IMR-90 (cell line): ENCODE measurements at regions not wholly inside any gene's neighbourhood (a gene's known extent, or its start where the extent isn't known, plus 50 kb on each side); places are given as distances from the start of the nearest gene placed in this dataset.
"Not testable (repeated sequence)": the region's sequence is repeated elsewhere in the genome, so short reads cannot be mapped to it uniquely, and the experiment has no call there.

Experiments used
- ATAC-seq: fragments of 200-7000 bp; cut with Tn5 transposase; 2 replicates; pipeline ENCODE4 v1.9.1; 2020; ENCODE audit warnings: low read depth, mild to moderate bottlenecking, moderate library complexity
- BruUV-seq: library from RNA; stranded (reverse); fragments of 400-500 nt; replicated peaks from 2 replicates; lab custom pipeline; 2021; lab: Mats Ljungman, UMichigan
- CTCF ChIA-PET: fragments of 300-600 bp; formaldehyde crosslinking; extraction: SDS; loops from one replicate; lab custom pipeline; 2021; ENCODE audit warnings: antibody characterized with exemption; lab: Yijun Ruan, JAX
- POLR2A ChIA-PET: fragments of 300-600 bp; sonication (Branson Sonifier 250); formaldehyde crosslinking; loops from one replicate; lab custom pipeline; 2022; ENCODE audit warnings: antibody characterized with exemption; ENCODE audit not compliant: unreplicated experiment; lab: Charles Lee
- DNase-seq: peaks from one replicate; pipeline ENCODE4 v3.0.0; 2013
- H2AFZ ChIP-seq: replicated peaks from 2 replicates; pipeline ENCODE3; 2013; ENCODE audit warnings: low read length, mild to moderate bottlenecking; ENCODE audit not compliant: poor library complexity
- H2AK5ac ChIP-seq: 2 replicates; pipeline ENCODE4 v1.6.1; 2013; ENCODE audit warnings: low read depth, low read length, inconsistent platforms
- H2AK9ac ChIP-seq: replicated peaks from 2 replicates; pipeline ENCODE3; 2013; ENCODE audit warnings: mild to moderate bottlenecking, low read depth, low read length, moderate library complexity; ENCODE audit not compliant: poor library complexity
- H2BK120ac ChIP-seq: 2 replicates; pipeline ENCODE4 v1.6.1; 2013; ENCODE audit warnings: low read depth, low read length, inconsistent platforms
- H2BK15ac ChIP-seq: 3 replicates; pipeline ENCODE4 v1.6.1; 2013; ENCODE audit warnings: low read depth, low read length, inconsistent platforms
- H2BK20ac ChIP-seq: 2 replicates; pipeline ENCODE4 v1.6.1; 2013; ENCODE audit warnings: low read depth, mild to moderate bottlenecking, inconsistent platforms, low read length, moderate library complexity
- H2BK5ac ChIP-seq: 2 replicates; pipeline ENCODE4 v1.6.1; 2013; ENCODE audit warnings: mild to moderate bottlenecking, low read depth, low read length, inconsistent platforms; ENCODE audit not compliant: poor library complexity, severe bottlenecking
- H3K14ac ChIP-seq: replicated peaks from 2 replicates; pipeline ENCODE4 v1.6.1; 2013; ENCODE audit warnings: low read depth, low read length, inconsistent platforms
- H3K18ac ChIP-seq: 2 replicates; pipeline ENCODE4 v1.6.1; 2013; ENCODE audit warnings: low read depth, low read length, control low read depth
- H3K23ac ChIP-seq: 2 replicates; pipeline ENCODE4 v1.6.1; 2013; ENCODE audit warnings: low read depth, low read length, inconsistent platforms
- H3K27ac ChIP-seq: 2 replicates; pipeline ENCODE4 v1.5.1; 2013; ENCODE audit warnings: mild to moderate bottlenecking, control low read depth, low read length; ENCODE audit not compliant: insufficient read depth
- H3K27me3 ChIP-seq: 2 replicates; pipeline ENCODE4 v1.6.1; 2013; ENCODE audit warnings: low read length; ENCODE audit not compliant: control insufficient read depth, insufficient read depth
- H3K36me3 ChIP-seq: 2 replicates; pipeline ENCODE4 v1.6.1; 2013; ENCODE audit warnings: low read length, mixed read lengths; ENCODE audit not compliant: control insufficient read depth, insufficient read depth
- H3K4ac ChIP-seq: 2 replicates; pipeline ENCODE4 v1.6.1; 2013; ENCODE audit warnings: low read depth, low read length, inconsistent platforms
- H3K4me1 ChIP-seq: 2 replicates; pipeline ENCODE4 v1.6.1; 2013; ENCODE audit warnings: low read length, mixed read lengths; ENCODE audit not compliant: control insufficient read depth, insufficient read depth
- H3K4me2 ChIP-seq: 2 replicates; pipeline ENCODE4 v1.6.1; 2013; ENCODE audit warnings: low read depth, mild to moderate bottlenecking, control low read depth, low read length, moderate library complexity
- H3K4me3 ChIP-seq: 2 replicates; pipeline ENCODE4 v1.5.1; 2013; ENCODE audit warnings: low read depth, mild to moderate bottlenecking, control low read depth, low read length, moderate library complexity; ENCODE audit not compliant: insufficient read depth
- H3K56ac ChIP-seq: 2 replicates; pipeline ENCODE4 v1.6.1; 2013; ENCODE audit warnings: low read length, inconsistent platforms; ENCODE audit not compliant: insufficient read depth; ENCODE audit errors: extremely low read depth
- H3K79me1 ChIP-seq, 2 experiments: 2 replicates each; pipeline ENCODE4 v1.6.1; 2013; ENCODE audit warnings: low read length in 2 of 2, inconsistent platforms in 1 of 2, low read depth in 1 of 2
- H3K9ac ChIP-seq: 2 replicates; pipeline ENCODE4 v1.6.1; 2013; ENCODE audit warnings: low read depth, low read length, control low read depth
- H3K9me1 ChIP-seq: 2 replicates; pipeline ENCODE4 v1.6.1; 2013; ENCODE audit warnings: low read length, inconsistent platforms; ENCODE audit not compliant: insufficient read depth
- H3K9me3 ChIP-seq: 2 replicates; pipeline ENCODE4 v1.6.1; 2013; ENCODE audit warnings: low read length; ENCODE audit not compliant: control insufficient read depth, insufficient read depth
- H4K20me1 ChIP-seq: 2 replicates; pipeline ENCODE4 v1.6.1; 2013; ENCODE audit warnings: low read length, inconsistent platforms; ENCODE audit not compliant: insufficient read depth
- H4K5ac ChIP-seq: 2 replicates; pipeline ENCODE4 v1.6.1; 2013; ENCODE audit warnings: mild to moderate bottlenecking, low read depth, low read length, control low read depth
- H4K8ac ChIP-seq, 2 experiments: 2 replicates each; pipeline ENCODE4 v1.6.1; 2013; ENCODE audit warnings: low read depth in 2 of 2, low read length in 2 of 2, control low read depth in 1 of 2, inconsistent platforms in 1 of 2
- H4K91ac ChIP-seq: 2 replicates; pipeline ENCODE4 v1.6.1; 2013; ENCODE audit warnings: low read depth, low read length, inconsistent platforms; ENCODE audit not compliant: insufficient read depth
- BHLHE40 ChIP-seq: fragments of 150-350 bp; IDR thresholded peaks from 2 replicates; pipeline ENCODE4 v1.6.1; 2016; ENCODE audit warnings: mild to moderate bottlenecking, low read depth, low read length
- CEBPB ChIP-seq: IDR thresholded peaks from 2 replicates; pipeline ENCODE4 v1.6.1; 2012; ENCODE audit warnings: low read depth, low read length, improper control_type of control experiment
- CHD1 ChIP-seq: IDR thresholded peaks from 2 replicates; pipeline ENCODE4 v1.6.1; 2012; ENCODE audit warnings: low read depth, low read length, improper control_type of control experiment
- MAFK ChIP-seq: IDR thresholded peaks from 2 replicates; pipeline ENCODE4 v1.6.1; 2012; ENCODE audit warnings: low read depth, low read length, improper control_type of control experiment
- SMC3 ChIP-seq: fragments of 150-350 bp; IDR thresholded peaks from 2 replicates; pipeline ENCODE4 v1.6.1; 2016; ENCODE audit warnings: low read depth, mild to moderate bottlenecking, antibody characterized with exemption, low read length, moderate library complexity
- WGBS, 2 experiments: methylation state at CpG; one replicate each; pipeline versions ENCODE4 v1.1.5 to v1.1.7; 2013; ENCODE audit warnings: missing lambda C conversion rate in 2 of 2; ENCODE audit not compliant: insufficient read length in 1 of 2; ENCODE audit errors: extremely low coverage in 2 of 2; 5-methylcytosine and 5-hydroxymethylcytosine counted together
- dilution Hi-C: fragments of 300-500 bp; cut with HindIII; formaldehyde crosslinking; loops from one replicate; pipeline ENCODE4 v1.14.3; 2018; ENCODE audit warnings: low sequenced_read_pairs; ENCODE audit not compliant: unreplicated experiment
- in situ Hi-C: fragments of 300-500 bp; cut with MboI; formaldehyde crosslinking; loops from 3 replicates; pipeline ENCODE4 v1.14.3; 2019; ENCODE audit warnings: low sequenced_read_pairs, inconsistent platforms, mixed read lengths
- intact Hi-C: fragments of 100-400 bp; cut with micrococcal nuclease; formaldehyde crosslinking; loops from 2 replicates; pipeline ENCODE4 v1.10.0; 2022
- TF ChIP-seq, protein P1 (sequence below): conservative IDR thresholded peaks from 2 replicates; pipeline ENCODE4 v1.5.1; 2012; ENCODE audit warnings: mild to moderate bottlenecking, low read depth, low read length, improper control_type of control experiment
- TF ChIP-seq, protein P2 (sequence below): fragments of 150-350 bp; IDR thresholded peaks from 2 replicates; pipeline ENCODE4 v1.6.1; 2016; ENCODE audit warnings: low read depth, mild to moderate bottlenecking, low read length, moderate library complexity, borderline replicate concordance

GRCh38 chr11:25824688-25825087 lies 507.2 kb upstream of the ANO3 start:
- no peak overlapping the region for H3K56ac ChIP-seq
- H3K4me2 ChIP-seq: no peak overlapping the region
- no peak overlapping the region for H3K23ac ChIP-seq
- no peak overlapping the region for H3K9ac ChIP-seq
- H4K20me1 ChIP-seq: no peaks in the 10 kb centered on the region
- no peaks in the 10 kb centered on the region for H3K4me1 ChIP-seq
- no peaks in the 10 kb centered on the region for H3K27me3 ChIP-seq
- H3K18ac ChIP-seq: no peak overlapping the region
- H2BK120ac ChIP-seq: no peak overlapping the region
- no peaks in the 10 kb centered on the region; the same call in 1 of the 2 replicates for H3K9me3 ChIP-seq
- intact Hi-C loops: no loop called here
- H3K4ac ChIP-seq: no peak overlapping the region
- no peak overlapping the region for H3K14ac ChIP-seq
- ChIA-PET POLR2A (no interaction called here), CTCF (no interaction called here)
- H3K36me3 ChIP-seq: no peaks in the 10 kb centered on the region
- no peak overlapping the region for H3K27ac ChIP-seq
- dilution Hi-C loops: no loop called here
- no peaks in the 10 kb centered on the region for H3K9me1 ChIP-seq
- H2AK5ac ChIP-seq: no peak overlapping the region
- no peak overlapping the region for H2AFZ ChIP-seq
- no peak overlapping the region for H2AK9ac ChIP-seq
- TF ChIP-seq SMC3 (no peak), CHD1 (no peak), CEBPB (no peak), BHLHE40 (no peak), MAFK (peak; percentile 47; the same call in 1 of the 2 replicates)
- TF ChIP-seq, protein P1, sequence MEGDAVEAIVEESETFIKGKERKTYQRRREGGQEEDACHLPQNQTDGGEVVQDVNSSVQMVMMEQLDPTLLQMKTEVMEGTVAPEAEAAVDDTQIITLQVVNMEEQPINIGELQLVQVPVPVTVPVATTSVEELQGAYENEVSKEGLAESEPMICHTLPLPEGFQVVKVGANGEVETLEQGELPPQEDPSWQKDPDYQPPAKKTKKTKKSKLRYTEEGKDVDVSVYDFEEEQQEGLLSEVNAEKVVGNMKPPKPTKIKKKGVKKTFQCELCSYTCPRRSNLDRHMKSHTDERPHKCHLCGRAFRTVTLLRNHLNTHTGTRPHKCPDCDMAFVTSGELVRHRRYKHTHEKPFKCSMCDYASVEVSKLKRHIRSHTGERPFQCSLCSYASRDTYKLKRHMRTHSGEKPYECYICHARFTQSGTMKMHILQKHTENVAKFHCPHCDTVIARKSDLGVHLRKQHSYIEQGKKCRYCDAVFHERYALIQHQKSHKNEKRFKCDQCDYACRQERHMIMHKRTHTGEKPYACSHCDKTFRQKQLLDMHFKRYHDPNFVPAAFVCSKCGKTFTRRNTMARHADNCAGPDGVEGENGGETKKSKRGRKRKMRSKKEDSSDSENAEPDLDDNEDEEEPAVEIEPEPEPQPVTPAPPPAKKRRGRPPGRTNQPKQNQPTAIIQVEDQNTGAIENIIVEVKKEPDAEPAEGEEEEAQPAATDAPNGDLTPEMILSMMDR: no peak
- TF ChIP-seq, protein P2, sequence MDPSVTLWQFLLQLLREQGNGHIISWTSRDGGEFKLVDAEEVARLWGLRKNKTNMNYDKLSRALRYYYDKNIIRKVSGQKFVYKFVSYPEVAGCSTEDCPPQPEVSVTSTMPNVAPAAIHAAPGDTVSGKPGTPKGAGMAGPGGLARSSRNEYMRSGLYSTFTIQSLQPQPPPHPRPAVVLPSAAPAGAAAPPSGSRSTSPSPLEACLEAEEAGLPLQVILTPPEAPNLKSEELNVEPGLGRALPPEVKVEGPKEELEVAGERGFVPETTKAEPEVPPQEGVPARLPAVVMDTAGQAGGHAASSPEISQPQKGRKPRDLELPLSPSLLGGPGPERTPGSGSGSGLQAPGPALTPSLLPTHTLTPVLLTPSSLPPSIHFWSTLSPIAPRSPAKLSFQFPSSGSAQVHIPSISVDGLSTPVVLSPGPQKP: no peak
- no peak for ATAC-seq
- H2BK20ac ChIP-seq: no peak overlapping the region
- no TSS peak for BruUV-seq
- no peak overlapping the region for H4K5ac ChIP-seq
- no peaks in the 10 kb centered on the region for H3K79me1 ChIP-seq
- no peak overlapping the region for H4K8ac ChIP-seq
- H2BK5ac ChIP-seq: no peak overlapping the region
- in situ Hi-C loops: no loop called here
- no peak for DNase-seq
- H2BK15ac ChIP-seq: no peak overlapping the region
- H4K91ac ChIP-seq: no peak overlapping the region
- no peak overlapping the region for H3K4me3 ChIP-seq

DNA sequence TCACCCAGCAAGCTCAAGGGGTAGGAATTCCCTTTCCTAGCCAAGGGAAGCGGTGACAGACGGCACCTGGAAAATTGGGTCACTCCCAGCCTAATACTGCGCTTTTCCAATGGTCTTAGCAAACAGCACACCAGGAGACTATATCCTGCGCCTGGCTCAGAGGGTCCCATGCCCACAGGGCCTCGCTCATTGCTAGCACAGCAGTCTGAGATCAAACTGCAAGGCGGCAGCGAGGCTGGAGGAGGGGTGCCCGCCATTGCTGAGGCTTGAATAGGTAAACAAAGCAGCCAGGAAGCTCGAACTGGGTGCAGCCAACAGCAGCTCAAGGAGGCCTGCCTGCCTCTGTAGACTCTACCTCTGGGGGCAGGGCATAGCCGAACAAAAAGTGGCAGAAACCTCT lies 500.4 kb upstream of the ANO3 start:
- intact Hi-C loops: not testable (repeated sequence)

More for the DNA sequence above, 500.4 kb upstream of the ANO3 start:
- CTCF ChIA-PET, POLR2A ChIA-PET, H2BK15ac ChIP-seq, H4K91ac ChIP-seq, H3K4me3 ChIP-seq, H3K79me1 ChIP-seq, DNase-seq, H2BK120ac ChIP-seq, H3K56ac ChIP-seq, H4K5ac ChIP-seq, dilution Hi-C loops, H3K9me1 ChIP-seq, H2AK5ac ChIP-seq, in situ Hi-C loops, H3K36me3 ChIP-seq, H4K20me1 ChIP-seq, H3K9ac ChIP-seq, H2AFZ ChIP-seq, ATAC-seq, H2BK20ac ChIP-seq, H4K8ac ChIP-seq, H3K27ac ChIP-seq, H3K9me3 ChIP-seq, H3K4me1 ChIP-seq, H3K27me3 ChIP-seq, BruUV-seq, H3K23ac ChIP-seq, H3K4ac ChIP-seq, H2BK5ac ChIP-seq, H3K18ac ChIP-seq, H3K14ac ChIP-seq, H2AK9ac ChIP-seq, H3K4me2 ChIP-seq: not testable (repeated sequence)
- no CpG with 5 or more reads among the region's 10 CpGs for WGBS, 2 experiments
